Activated B cell treated with CpG ODN at 0.5 μM for 24 hours (primary cell): ENCODE measurements at regions not wholly inside any gene's neighbourhood (a gene's known extent, or its start where the extent isn't known, plus 50 kb on each side); places are given as distances from the start of the nearest gene placed in this dataset.

Source experiments
- ATAC-seq: fragments of 200-7000 bp; cut with Tn5 transposase; one replicate; pipeline ENCODE4 v1.10.0; 2021; ENCODE audit warnings: low read depth, mild to moderate bottlenecking, moderate library complexity
- CTCF ChIA-PET: fragments of 350-600 bp; sonication (Branson Sonifier 250); formaldehyde crosslinking; loops from one replicate; lab custom pipeline; 2021; ENCODE audit warnings: antibody characterized with exemption; lab: Charles Lee
- POLR2A ChIA-PET: fragments of 350-600 bp; sonication (Branson Sonifier 250); formaldehyde crosslinking; loops from one replicate; lab custom pipeline; 2021; ENCODE audit warnings: antibody characterized with exemption; lab: Charles Lee
- DNase-seq: peaks from one replicate; pipeline ENCODE4 v3.0.0; 2022
- H3K27ac Mint-ChIP-seq: one replicate; pipeline ENCODE4 v1.8.0; 2020; ENCODE audit warnings: mixed read lengths
- H3K27me3 Mint-ChIP-seq: one replicate; pipeline ENCODE4 v1.8.0; 2021; ENCODE audit warnings: mixed read lengths
- H3K36me3 Mint-ChIP-seq: one replicate; pipeline ENCODE4 v1.8.0; 2021; ENCODE audit warnings: low read depth, mixed read lengths
- H3K4me1 Mint-ChIP-seq: one replicate; pipeline ENCODE4 v1.8.0; 2021; ENCODE audit warnings: mixed read lengths
- H3K4me3 Mint-ChIP-seq: one replicate; pipeline ENCODE4 v1.8.0; 2020; ENCODE audit warnings: mild to moderate bottlenecking, mixed read lengths
- H3K9me3 Mint-ChIP-seq: one replicate; pipeline ENCODE4 v1.8.0; 2020; ENCODE audit warnings: mixed read lengths
- CTCF ChIP-seq: fragments of 200-600 bp; IDR thresholded peaks from one replicate; pipeline ENCODE4 v1.8.0; 2022; ENCODE audit warnings: antibody characterized with exemption, mild to moderate bottlenecking
- intact Hi-C: fragments of 100-400 bp; cut with micrococcal nuclease; formaldehyde crosslinking; loops from one replicate; pipeline ENCODE4 v1.15.1; 2024

- Mint-ChIP-seq H3K27ac (no peak overlapping the region), H3K4me1 (no peaks in the 10 kb centered on the region), H3K4me3 (no peak overlapping the region), H3K27me3 (no peaks in the 10 kb centered on the region), H3K9me3 (peaks cover 2% of the 10 kb centered on the region), H3K36me3 (no peaks in the 10 kb centered on the region)
- DNase-seq, result no peak
- ChIA-PET CTCF (no interaction called here), POLR2A (no interaction called here)
- no peak for TF ChIP-seq CTCF
- ATAC-seq, result no peak
- intact Hi-C loops, result no loop called here
Measured at GRCh38 chr3:83877910-83878309, 1080.9 kb upstream of the CADM2 start.

- ChIA-PET CTCF (no interaction called here), POLR2A (no interaction called here)
- TF ChIP-seq CTCF, result no peak
- Mint-ChIP-seq H3K27ac (no peak overlapping the region), H3K4me1 (no peaks in the 10 kb centered on the region), H3K4me3 (no peak overlapping the region), H3K36me3 (no peaks in the 10 kb centered on the region), H3K27me3 (no peaks in the 10 kb centered on the region), H3K9me3 (peaks cover 2% of the 10 kb centered on the region)
- intact Hi-C loops, result no loop called here
- DNase-seq (no peak), ATAC-seq (no peak)
Measured at GRCh38 chr3:83882701-83883100, 1076.1 kb upstream of the CADM2 start.

GRCh38 chr3:83890039-83890762, 1068.6 kb upstream of the CADM2 start:
- ChIA-PET POLR2A (no interaction called here), CTCF (no interaction called here)
- no peak overlapping the region for H3K4me3 Mint-ChIP-seq
- H3K9me3 Mint-ChIP-seq, result peaks cover 4% of the 10 kb centered on the region
- no peaks in the 10 kb centered on the region for H3K36me3 Mint-ChIP-seq
- H3K27me3 Mint-ChIP-seq, result no peaks in the 10 kb centered on the region
- H3K27ac Mint-ChIP-seq, result no peak overlapping the region
- intact Hi-C loops, result no loop called here
- H3K4me1 Mint-ChIP-seq, result no peaks in the 10 kb centered on the region
- no peak for TF ChIP-seq CTCF
- ATAC-seq, result no peak
- DNase-seq, result no peak

- Mint-ChIP-seq H3K27me3 (no peaks in the 10 kb centered on the region), H3K27ac (no peak overlapping the region), H3K4me1 (no peaks in the 10 kb centered on the region), H3K9me3 (peaks cover 4% of the 10 kb centered on the region), H3K4me3 (no peak overlapping the region), H3K36me3 (no peaks in the 10 kb centered on the region)
- ChIA-PET CTCF (no interaction called here), POLR2A (no interaction called here)
- intact Hi-C loops, result no loop called here
- DNase-seq, result no peak
- TF ChIP-seq CTCF, result no peak
- no peak for ATAC-seq
Measured at GRCh38 chr3:83890763-83891135, 1068.0 kb upstream of the CADM2 start.

- Mint-ChIP-seq H3K27ac (no peak overlapping the region), H3K27me3 (no peaks in the 10 kb centered on the region), H3K9me3 (peaks cover 4% of the 10 kb centered on the region), H3K36me3 (no peaks in the 10 kb centered on the region), H3K4me3 (no peak overlapping the region), H3K4me1 (no peaks in the 10 kb centered on the region)
- no peak for TF ChIP-seq CTCF
- intact Hi-C loops, result no loop called here
- CTCF ChIA-PET, result no interaction called here
- ATAC-seq (no peak), DNase-seq (no peak)
- POLR2A ChIA-PET, result no interaction called here
Measured at GRCh38 chr3:83894223-83894622, 1064.6 kb upstream of the CADM2 start.
